Karpas-422 (cell line): ENCODE measurements at regions not wholly inside any gene's neighbourhood (a gene's known extent, or its start where the extent isn't known, plus 50 kb on each side); places are given as distances from the start of the nearest gene placed in this dataset.

Source experiments
- DNase-seq: peaks from one replicate; pipeline ENCODE4 v3.0.0-alpha.2; 2015
- H2AFZ ChIP-seq: fragments of 200-600 bp; sonication (generic); 2 replicates; pipeline ENCODE4 v1.6.1; 2014; ENCODE audit warnings: antibody characterized with exemption, low read length, mixed read lengths
- H3K27ac ChIP-seq: fragments of 200-600 bp; sonication (generic); 2 replicates; pipeline ENCODE4 v1.5.1; 2014; ENCODE audit warnings: mild to moderate bottlenecking, low read length, moderate library complexity
- H3K27me3 ChIP-seq: fragments of 200-600 bp; sonication (generic); 2 replicates; pipeline ENCODE4 v1.6.1; 2014; ENCODE audit warnings: low read length, mixed read lengths
- H3K36me3 ChIP-seq: fragments of 200-600 bp; sonication (generic); 2 replicates; pipeline ENCODE4 v1.6.1; 2014; ENCODE audit warnings: low read length, mixed read lengths; ENCODE audit not compliant: insufficient read depth
- H3K4me1 ChIP-seq: fragments of 200-600 bp; sonication (generic); 2 replicates; pipeline ENCODE4 v1.6.1; 2014; ENCODE audit warnings: mild to moderate bottlenecking, low read length, mixed read lengths
- H3K4me2 ChIP-seq: fragments of 200-600 bp; sonication (generic); 2 replicates; pipeline ENCODE4 v1.6.1; 2014; ENCODE audit warnings: low read length, low read depth, mild to moderate bottlenecking; ENCODE audit not compliant: poor library complexity, severe bottlenecking
- H3K4me3 ChIP-seq: fragments of 200-600 bp; sonication (generic); 2 replicates; pipeline ENCODE4 v1.5.1; 2014; ENCODE audit warnings: mild to moderate bottlenecking, antibody characterized with exemption, low read length, mixed read lengths
- H3K79me2 ChIP-seq: fragments of 200-600 bp; sonication (generic); 2 replicates; pipeline ENCODE4 v1.6.1; 2014; ENCODE audit warnings: mild to moderate bottlenecking, low read length, mixed read lengths
- H3K9ac ChIP-seq: fragments of 200-600 bp; sonication (generic); 2 replicates; pipeline ENCODE4 v1.6.0; 2014; ENCODE audit warnings: low read length
- H3K9me2 ChIP-seq: fragments of 200-600 bp; sonication (generic), shearing (Covaris generic); replicated peaks from 2 replicates; pipeline ENCODE4 v1.6.0; 2014; ENCODE audit warnings: mild to moderate bottlenecking, low read length, moderate library complexity; ENCODE audit not compliant: insufficient read depth
- H3K9me3 ChIP-seq: fragments of 300-700, 200-600 bp; sonication (generic); 2 replicates; pipeline ENCODE4 v1.6.1; 2014; ENCODE audit warnings: low read length, mixed read lengths
- H4K20me1 ChIP-seq: fragments of 200-600 bp; sonication (generic); 2 replicates; pipeline ENCODE4 v1.6.1; 2014; ENCODE audit warnings: mild to moderate bottlenecking, antibody characterized with exemption, low read length, low read depth; ENCODE audit not compliant: insufficient read depth

GRCh38 chr5:52603778-52604554 is 183.8 kb upstream of the ITGA1 start:
- Histone ChIP-seq H3K4me2 (no peak overlapping the region), H2AFZ (no peak overlapping the region), H4K20me1 (no peaks in the 10 kb centered on the region), H3K9me2 (no peaks in the 10 kb centered on the region), H3K9me3 (no peaks in the 10 kb centered on the region), H3K36me3 (no peaks in the 10 kb centered on the region), H3K9ac (no peak overlapping the region), H3K79me2 (no peaks in the 10 kb centered on the region), H3K4me1 (no peaks in the 10 kb centered on the region), H3K27ac (no peak overlapping the region), H3K27me3 (no peaks in the 10 kb centered on the region), H3K4me3 (no peak overlapping the region)
- no peak for DNase-seq

- no peak overlapping the region for H3K27ac ChIP-seq
- H3K9me2 ChIP-seq: no peaks in the 10 kb centered on the region
- H3K4me3 ChIP-seq: no peak overlapping the region
- H3K79me2 ChIP-seq: no peaks in the 10 kb centered on the region
- no peaks in the 10 kb centered on the region for H3K27me3 ChIP-seq
- H3K9me3 ChIP-seq: no peaks in the 10 kb centered on the region
- no peak overlapping the region for H3K9ac ChIP-seq
- no peak for DNase-seq
- H2AFZ ChIP-seq: no peak overlapping the region
- no peak overlapping the region for H3K4me2 ChIP-seq
- H3K36me3 ChIP-seq: no peaks in the 10 kb centered on the region
- no peaks in the 10 kb centered on the region for H4K20me1 ChIP-seq
- H3K4me1 ChIP-seq: no peaks in the 10 kb centered on the region
Observed at GRCh38 chr5:52605317-52606313, 182.1 kb upstream of the ITGA1 start.

GRCh38 chr5:52607227-52607824 is 180.4 kb upstream of the ITGA1 start:
- no peaks in the 10 kb centered on the region for H3K9me3 ChIP-seq
- no peak for DNase-seq
- no peaks in the 10 kb centered on the region for H3K4me1 ChIP-seq
- H3K36me3 ChIP-seq: no peaks in the 10 kb centered on the region
- H3K4me3 ChIP-seq: no peak overlapping the region
- no peak overlapping the region for H3K9ac ChIP-seq
- no peak overlapping the region for H3K4me2 ChIP-seq
- H4K20me1 ChIP-seq: no peaks in the 10 kb centered on the region
- no peak overlapping the region for H2AFZ ChIP-seq
- H3K79me2 ChIP-seq: no peaks in the 10 kb centered on the region
- H3K9me2 ChIP-seq: no peaks in the 10 kb centered on the region
- H3K27ac ChIP-seq: no peak overlapping the region
- no peaks in the 10 kb centered on the region for H3K27me3 ChIP-seq

- no peaks in the 10 kb centered on the region for H3K36me3 ChIP-seq
- no peaks in the 10 kb centered on the region for H3K79me2 ChIP-seq
- DNase-seq: no peak
- no peak overlapping the region for H3K4me2 ChIP-seq
- H3K4me1 ChIP-seq: no peaks in the 10 kb centered on the region
- H3K27ac ChIP-seq: no peak overlapping the region
- no peaks in the 10 kb centered on the region for H3K27me3 ChIP-seq
- no peaks in the 10 kb centered on the region for H4K20me1 ChIP-seq
- H3K9ac ChIP-seq: no peak overlapping the region
- no peak overlapping the region for H2AFZ ChIP-seq
- no peaks in the 10 kb centered on the region for H3K9me3 ChIP-seq
- H3K9me2 ChIP-seq: no peaks in the 10 kb centered on the region
- H3K4me3 ChIP-seq: no peak overlapping the region
Observed at GRCh38 chr5:52620315-52620714, 167.4 kb upstream of the ITGA1 start.

- H3K27me3 ChIP-seq: no peaks in the 10 kb centered on the region
- H2AFZ ChIP-seq: no peak overlapping the region
- H3K4me1 ChIP-seq: no peaks in the 10 kb centered on the region
- no peaks in the 10 kb centered on the region for H3K9me3 ChIP-seq
- no peaks in the 10 kb centered on the region for H4K20me1 ChIP-seq
- H3K36me3 ChIP-seq: no peaks in the 10 kb centered on the region
- no peak overlapping the region for H3K4me2 ChIP-seq
- H3K9ac ChIP-seq: no peak overlapping the region
- H3K79me2 ChIP-seq: no peaks in the 10 kb centered on the region
- no peak overlapping the region for H3K4me3 ChIP-seq
- DNase-seq: no peak
- no peaks in the 10 kb centered on the region for H3K9me2 ChIP-seq
- no peak overlapping the region for H3K27ac ChIP-seq
Observed at GRCh38 chr5:52623291-52623690, 164.4 kb upstream of the ITGA1 start.

GRCh38 chr5:52624291-52624690 is 163.4 kb upstream of the ITGA1 start:
- no peak overlapping the region for H3K4me3 ChIP-seq

GRCh38 chr5:52626312-52626711 is 161.4 kb upstream of the ITGA1 start:
- Histone ChIP-seq H3K36me3 (no peaks in the 10 kb centered on the region), H4K20me1 (no peaks in the 10 kb centered on the region), H3K4me2 (no peak overlapping the region), H3K27me3 (no peaks in the 10 kb centered on the region), H2AFZ (no peak overlapping the region), H3K4me3 (no peak overlapping the region), H3K27ac (no peak overlapping the region), H3K9me3 (no peaks in the 10 kb centered on the region), H3K79me2 (no peaks in the 10 kb centered on the region), H3K9ac (no peak overlapping the region), H3K9me2 (no peaks in the 10 kb centered on the region), H3K4me1 (no peaks in the 10 kb centered on the region)
- no peak for DNase-seq

More at GRCh38 chr5:52624291-52624690, 163.4 kb upstream of the ITGA1 start:
- no peak for DNase-seq
- H3K4me1 ChIP-seq: no peaks in the 10 kb centered on the region
- no peaks in the 10 kb centered on the region for H3K79me2 ChIP-seq
- no peaks in the 10 kb centered on the region for H4K20me1 ChIP-seq
- no peak overlapping the region for H3K27ac ChIP-seq
- H3K4me2 ChIP-seq: no peak overlapping the region
- no peaks in the 10 kb centered on the region for H3K9me2 ChIP-seq
- H3K27me3 ChIP-seq: no peaks in the 10 kb centered on the region
- no peak overlapping the region for H2AFZ ChIP-seq
- no peaks in the 10 kb centered on the region for H3K36me3 ChIP-seq
- H3K9me3 ChIP-seq: no peaks in the 10 kb centered on the region
- H3K9ac ChIP-seq: no peak overlapping the region

- Histone ChIP-seq H3K4me3 (no peak overlapping the region), H3K9me2 (no peaks in the 10 kb centered on the region), H3K27me3 (no peaks in the 10 kb centered on the region), H3K79me2 (no peaks in the 10 kb centered on the region), H4K20me1 (no peaks in the 10 kb centered on the region), H3K9ac (no peak overlapping the region), H3K4me2 (no peak overlapping the region), H3K27ac (no peak overlapping the region), H3K36me3 (no peaks in the 10 kb centered on the region), H3K4me1 (no peaks in the 10 kb centered on the region), H2AFZ (no peak overlapping the region), H3K9me3 (no peaks in the 10 kb centered on the region)
- no peak for DNase-seq
Observed at GRCh38 chr5:52627740-52628139, 160.0 kb upstream of the ITGA1 start.
